T-helper 17 cell (primary cell): ENCODE measurements at regions not wholly inside any gene's neighbourhood (a gene's known extent, or its start where the extent isn't known, plus 50 kb on each side); places are given as distances from the start of the nearest gene placed in this dataset.

Experiments
- ATAC-seq: fragments of 150-1000 bp; cut with Tn5 transposase; 2 replicates; pipeline ENCODE4 v1.10.0; 2021; ENCODE audit warnings: mild to moderate bottlenecking, moderate library complexity
- DNase-seq, 3 donors: peaks; one replicate each; pipeline versions ENCODE4 v3.0.0 to v3.0.0-alpha.2; 2020 to 2021
- H3K9me3 ChIP-seq: one replicate; pipeline ENCODE4 v1.7.0; 2013; ENCODE audit warnings: low read length, mild to moderate bottlenecking; ENCODE audit not compliant: control insufficient read depth, poor library complexity, severe bottlenecking
- H3K27ac Mint-ChIP-seq: one replicate; pipeline ENCODE4 v1.8.0; 2022; ENCODE audit warnings: mild to moderate bottlenecking, moderate library complexity, mixed read lengths
- H3K27me3 Mint-ChIP-seq: one replicate; pipeline ENCODE4 v1.8.0; 2022; ENCODE audit warnings: mixed read lengths
- H3K36me3 Mint-ChIP-seq: one replicate; pipeline ENCODE4 v1.8.0; 2022; ENCODE audit warnings: low read depth, mixed read lengths
- H3K4me1 Mint-ChIP-seq: one replicate; pipeline ENCODE4 v1.8.0; 2022; ENCODE audit warnings: mild to moderate bottlenecking, mixed read lengths
- H3K4me3 Mint-ChIP-seq: one replicate; pipeline ENCODE4 v1.8.0; 2022; ENCODE audit warnings: mild to moderate bottlenecking, moderate library complexity, mixed read lengths

- no peaks in the 10 kb centered on the region for H3K27me3 Mint-ChIP-seq
- no peak for ATAC-seq
- H3K4me3 Mint-ChIP-seq, result no peak overlapping the region
- no peaks in the 10 kb centered on the region for H3K9me3 ChIP-seq
- no peaks in the 10 kb centered on the region for H3K36me3 Mint-ChIP-seq
- no peaks in the 10 kb centered on the region for H3K4me1 Mint-ChIP-seq
- H3K27ac Mint-ChIP-seq, result no peak overlapping the region
- DNase-seq, result no peak
Measured at GRCh38 chr4:126298271-126298670, 983.5 kb downstream of the FAT4 start.

GRCh38 chr4:126306152-126306869 lies 991.6 kb downstream of the FAT4 start:
- no peak overlapping the region for H3K27ac Mint-ChIP-seq
- no peaks in the 10 kb centered on the region for H3K4me1 Mint-ChIP-seq
- H3K27me3 Mint-ChIP-seq, result no peaks in the 10 kb centered on the region
- H3K4me3 Mint-ChIP-seq, result no peak overlapping the region
- DNase-seq (no peak), ATAC-seq (no peak)
- H3K9me3 ChIP-seq, result peaks cover 2% of the 10 kb centered on the region
- H3K36me3 Mint-ChIP-seq, result no peaks in the 10 kb centered on the region

GRCh38 chr4:126318376-126318775 lies 1003.6 kb downstream of the FAT4 start:
- ATAC-seq (no peak), DNase-seq (no peak)
- H3K9me3 ChIP-seq, result no peaks in the 10 kb centered on the region
- Mint-ChIP-seq H3K27me3 (no peaks in the 10 kb centered on the region), H3K27ac (no peak overlapping the region), H3K4me3 (no peak overlapping the region), H3K4me1 (no peaks in the 10 kb centered on the region), H3K36me3 (no peaks in the 10 kb centered on the region)

- no peak for ATAC-seq
- H3K27me3 Mint-ChIP-seq, result no peaks in the 10 kb centered on the region
- DNase-seq, result no peak
- H3K4me3 Mint-ChIP-seq, result no peak overlapping the region
- H3K9me3 ChIP-seq, result no peaks in the 10 kb centered on the region
- no peaks in the 10 kb centered on the region for H3K36me3 Mint-ChIP-seq
- H3K4me1 Mint-ChIP-seq, result no peaks in the 10 kb centered on the region
- no peak overlapping the region for H3K27ac Mint-ChIP-seq
Measured at GRCh38 chr4:126328914-126329313, 1014.2 kb downstream of the FAT4 start.

GRCh38 chr4:126338548-126338947 lies 1023.8 kb downstream of the FAT4 start:
- H3K4me3 Mint-ChIP-seq, result no peak overlapping the region
- no peaks in the 10 kb centered on the region for H3K36me3 Mint-ChIP-seq
- no peaks in the 10 kb centered on the region for H3K27me3 Mint-ChIP-seq
- no peaks in the 10 kb centered on the region for H3K9me3 ChIP-seq
- H3K4me1 Mint-ChIP-seq, result no peaks in the 10 kb centered on the region
- H3K27ac Mint-ChIP-seq, result no peak overlapping the region
- DNase-seq (no peak), ATAC-seq (no peak)

GRCh38 chr4:126341927-126342326 lies 1027.2 kb downstream of the FAT4 start:
- Mint-ChIP-seq H3K4me3 (no peak overlapping the region), H3K27me3 (no peaks in the 10 kb centered on the region), H3K4me1 (no peaks in the 10 kb centered on the region), H3K36me3 (no peaks in the 10 kb centered on the region), H3K27ac (no peak overlapping the region)
- H3K9me3 ChIP-seq, result no peaks in the 10 kb centered on the region
- DNase-seq (no peak), ATAC-seq (no peak)

GRCh38 chr4:126344472-126344871 lies 1029.7 kb downstream of the FAT4 start:
- H3K4me3 Mint-ChIP-seq, result no peak overlapping the region
- no peak for ATAC-seq
- no peaks in the 10 kb centered on the region for H3K4me1 Mint-ChIP-seq

GRCh38 chr4:126346654-126347053 lies 1031.9 kb downstream of the FAT4 start:
- no peaks in the 10 kb centered on the region for H3K27me3 Mint-ChIP-seq
- H3K27ac Mint-ChIP-seq, result no peak overlapping the region
- no peak overlapping the region for H3K4me3 Mint-ChIP-seq
- H3K4me1 Mint-ChIP-seq, result no peaks in the 10 kb centered on the region
- no peaks in the 10 kb centered on the region for H3K36me3 Mint-ChIP-seq
- DNase-seq (no peak), ATAC-seq (no peak)
- H3K9me3 ChIP-seq, result no peaks in the 10 kb centered on the region

More at GRCh38 chr4:126344472-126344871, 1029.7 kb downstream of the FAT4 start:
- H3K9me3 ChIP-seq, result no peaks in the 10 kb centered on the region
- DNase-seq, result no peak
- Mint-ChIP-seq H3K36me3 (no peaks in the 10 kb centered on the region), H3K27ac (no peak overlapping the region), H3K27me3 (no peaks in the 10 kb centered on the region)

- ATAC-seq, result no peak
- Mint-ChIP-seq H3K27me3 (no peaks in the 10 kb centered on the region), H3K27ac (no peak overlapping the region), H3K4me1 (no peaks in the 10 kb centered on the region), H3K36me3 (no peaks in the 10 kb centered on the region), H3K4me3 (no peak overlapping the region)
- no peak for DNase-seq
- H3K9me3 ChIP-seq, result no peaks in the 10 kb centered on the region
Measured at GRCh38 chr4:126354784-126355183, 1040.0 kb downstream of the FAT4 start.

- Mint-ChIP-seq H3K36me3 (no peaks in the 10 kb centered on the region), H3K4me1 (no peaks in the 10 kb centered on the region), H3K4me3 (no peak overlapping the region), H3K27me3 (no peaks in the 10 kb centered on the region), H3K27ac (no peak overlapping the region)
- no peak for ATAC-seq
- no peak for DNase-seq
- no peaks in the 10 kb centered on the region for H3K9me3 ChIP-seq
Measured at GRCh38 chr4:126358041-126358440, 1043.3 kb downstream of the FAT4 start.

GRCh38 chr4:126361287-126361686 lies 1046.5 kb downstream of the FAT4 start:
- no peak for ATAC-seq
- H3K27ac Mint-ChIP-seq, result no peak overlapping the region

GRCh38 chr4:126364311-126364911 lies 1049.7 kb downstream of the FAT4 start:
- Mint-ChIP-seq H3K27me3 (no peaks in the 10 kb centered on the region), H3K4me1 (no peaks in the 10 kb centered on the region), H3K27ac (no peak overlapping the region), H3K36me3 (no peaks in the 10 kb centered on the region), H3K4me3 (no peak overlapping the region)
- no peaks in the 10 kb centered on the region for H3K9me3 ChIP-seq
- ATAC-seq (no peak), DNase-seq (no peak)

More at GRCh38 chr4:126361287-126361686, 1046.5 kb downstream of the FAT4 start:
- no peaks in the 10 kb centered on the region for H3K9me3 ChIP-seq
- no peak overlapping the region for H3K4me3 Mint-ChIP-seq
- no peaks in the 10 kb centered on the region for H3K27me3 Mint-ChIP-seq
- DNase-seq, result no peak
- H3K4me1 Mint-ChIP-seq, result no peaks in the 10 kb centered on the region
- H3K36me3 Mint-ChIP-seq, result no peaks in the 10 kb centered on the region

GRCh38 chr4:126369076-126369475 lies 1054.3 kb downstream of the FAT4 start:
- no peaks in the 10 kb centered on the region for H3K4me1 Mint-ChIP-seq
- no peaks in the 10 kb centered on the region for H3K9me3 ChIP-seq
- no peaks in the 10 kb centered on the region for H3K27me3 Mint-ChIP-seq
- ATAC-seq (no peak), DNase-seq (no peak)
- no peaks in the 10 kb centered on the region for H3K36me3 Mint-ChIP-seq
- H3K4me3 Mint-ChIP-seq, result no peak overlapping the region
- H3K27ac Mint-ChIP-seq, result no peak overlapping the region

GRCh38 chr4:126372634-126373033 lies 1057.9 kb downstream of the FAT4 start:
- DNase-seq (no peak), ATAC-seq (no peak)
- no peaks in the 10 kb centered on the region for H3K9me3 ChIP-seq
- no peak overlapping the region for H3K27ac Mint-ChIP-seq
- no peaks in the 10 kb centered on the region for H3K27me3 Mint-ChIP-seq
- no peak overlapping the region for H3K4me3 Mint-ChIP-seq
- H3K4me1 Mint-ChIP-seq, result no peaks in the 10 kb centered on the region
- H3K36me3 Mint-ChIP-seq, result no peaks in the 10 kb centered on the region
